ENCODE measurements at regions not wholly inside any gene's neighbourhood (a gene's known extent, or its start where the extent isn't known, plus 50 kb on each side); places are given as distances from the start of the nearest gene placed in this dataset.

- DNase-seq (ENCODE audit: low spot score), result no peak
- no TSS peak for BruUV-seq (replicated peaks)
- no peaks in the 10 kb centered on the region for H3K36me3 ChIP-seq (ENCODE audit: insufficient read depth, low read length, poor library complexity, severe bottlenecking)
- H3K4me1 ChIP-seq (ENCODE audit: insufficient read depth, low read length, poor library complexity, severe bottlenecking), result no peaks in the 10 kb centered on the region
- intact Hi-C loops (cut with micrococcal nuclease; ENCODE audit: unreplicated experiment), result no loop called here
- no peak overlapping the region for H3K27ac ChIP-seq (ENCODE audit: low read depth, low read length, poor library complexity, severe bottlenecking)
- H3K4me3 ChIP-seq (ENCODE audit: low read depth, low read length, poor library complexity, severe bottlenecking), result no peak overlapping the region
- H3K27me3 ChIP-seq (replicated peaks; ENCODE audit: insufficient read depth, low read depth, low read length, poor library complexity), result peaks cover 5% of the 10 kb centered on the region
- CTCF ChIA-PET, result no interaction called here
- POLR2A ChIA-PET (ENCODE audit: low non-redundant PET), result no interaction called here
- TF ChIP-seq, protein P1, sequence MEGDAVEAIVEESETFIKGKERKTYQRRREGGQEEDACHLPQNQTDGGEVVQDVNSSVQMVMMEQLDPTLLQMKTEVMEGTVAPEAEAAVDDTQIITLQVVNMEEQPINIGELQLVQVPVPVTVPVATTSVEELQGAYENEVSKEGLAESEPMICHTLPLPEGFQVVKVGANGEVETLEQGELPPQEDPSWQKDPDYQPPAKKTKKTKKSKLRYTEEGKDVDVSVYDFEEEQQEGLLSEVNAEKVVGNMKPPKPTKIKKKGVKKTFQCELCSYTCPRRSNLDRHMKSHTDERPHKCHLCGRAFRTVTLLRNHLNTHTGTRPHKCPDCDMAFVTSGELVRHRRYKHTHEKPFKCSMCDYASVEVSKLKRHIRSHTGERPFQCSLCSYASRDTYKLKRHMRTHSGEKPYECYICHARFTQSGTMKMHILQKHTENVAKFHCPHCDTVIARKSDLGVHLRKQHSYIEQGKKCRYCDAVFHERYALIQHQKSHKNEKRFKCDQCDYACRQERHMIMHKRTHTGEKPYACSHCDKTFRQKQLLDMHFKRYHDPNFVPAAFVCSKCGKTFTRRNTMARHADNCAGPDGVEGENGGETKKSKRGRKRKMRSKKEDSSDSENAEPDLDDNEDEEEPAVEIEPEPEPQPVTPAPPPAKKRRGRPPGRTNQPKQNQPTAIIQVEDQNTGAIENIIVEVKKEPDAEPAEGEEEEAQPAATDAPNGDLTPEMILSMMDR (conservative IDR thresholded peaks at IDR 0.05; ENCODE audit: low read depth, low read length), result no peak
- TF ChIP-seq EZH2 (IDR thresholded peaks at IDR 0.05; ENCODE audit: borderline replicate concordance, low read depth, low read length, poor library complexity, severe bottlenecking), result no peak
- H3K9me3 ChIP-seq (ENCODE audit: low read depth, low read length, poor library complexity, severe bottlenecking), result no peaks in the 10 kb centered on the region
Measured at GRCh38 chr6:90356012-90356421, 59.4 kb upstream of the BACH2 start.

GRCh38 chr6:90354961-90355360 lies 58.3 kb upstream of the BACH2 start:
- BruUV-seq (replicated peaks), result no TSS peak
- Histone ChIP-seq H3K36me3 (ENCODE audit: insufficient read depth, low read length, poor library complexity, severe bottlenecking) (no peaks in the 10 kb centered on the region), H3K9me3 (ENCODE audit: low read depth, low read length, poor library complexity, severe bottlenecking) (no peaks in the 10 kb centered on the region), H3K4me1 (ENCODE audit: insufficient read depth, low read length, poor library complexity, severe bottlenecking) (no peaks in the 10 kb centered on the region), H3K27ac (ENCODE audit: low read depth, low read length, poor library complexity, severe bottlenecking) (no peak overlapping the region), H3K4me3 (ENCODE audit: low read depth, low read length, poor library complexity, severe bottlenecking) (no peak overlapping the region), H3K27me3 (replicated peaks; ENCODE audit: insufficient read depth, low read depth, low read length, poor library complexity) (peaks cover 5% of the 10 kb centered on the region)
- ChIA-PET CTCF (no interaction called here), POLR2A (ENCODE audit: low non-redundant PET) (no interaction called here)
- no peak for DNase-seq (ENCODE audit: low spot score)
- intact Hi-C loops (cut with micrococcal nuclease; ENCODE audit: unreplicated experiment), result no loop called here
- no peak for TF ChIP-seq EZH2 (IDR thresholded peaks at IDR 0.05; ENCODE audit: borderline replicate concordance, low read depth, low read length, poor library complexity, severe bottlenecking)

DNA sequence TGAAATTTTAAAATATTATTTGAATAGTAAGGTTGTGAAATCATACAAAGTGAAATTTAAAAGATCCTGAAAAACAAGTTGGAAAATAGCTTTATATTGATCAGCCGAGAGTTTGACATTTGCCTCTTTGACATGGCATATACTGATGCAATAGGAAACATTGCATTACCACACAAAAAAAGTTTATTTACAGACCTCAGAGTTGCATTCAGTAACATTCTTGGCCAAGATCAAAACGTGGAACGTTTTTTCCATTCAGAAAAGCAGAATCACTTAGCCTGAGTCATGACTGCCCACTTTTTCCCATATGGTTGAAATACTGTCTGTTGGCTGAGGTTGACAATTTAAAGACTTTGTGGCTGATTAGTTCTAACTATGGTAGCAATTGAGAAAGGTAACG lies 55.1 kb upstream of the BACH2 start:
- TF ChIP-seq, protein P1 (conservative IDR thresholded peaks at IDR 0.05; ENCODE audit: low read depth, low read length), result no peak
- TF ChIP-seq EZH2 (IDR thresholded peaks at IDR 0.05; ENCODE audit: borderline replicate concordance, low read depth, low read length, poor library complexity, severe bottlenecking), result no peak
- ChIA-PET POLR2A (ENCODE audit: low non-redundant PET) (no interaction called here), CTCF (no interaction called here)
- BruUV-seq (replicated peaks), result no TSS peak
- Histone ChIP-seq H3K27ac (ENCODE audit: low read depth, low read length, poor library complexity, severe bottlenecking) (no peak overlapping the region), H3K4me1 (ENCODE audit: insufficient read depth, low read length, poor library complexity, severe bottlenecking) (no peaks in the 10 kb centered on the region), H3K36me3 (ENCODE audit: insufficient read depth, low read length, poor library complexity, severe bottlenecking) (no peaks in the 10 kb centered on the region), H3K27me3 (replicated peaks; ENCODE audit: insufficient read depth, low read depth, low read length, poor library complexity) (peaks cover 17% of the 10 kb centered on the region), H3K4me3 (ENCODE audit: low read depth, low read length, poor library complexity, severe bottlenecking) (no peak overlapping the region), H3K9me3 (ENCODE audit: low read depth, low read length, poor library complexity, severe bottlenecking) (no peaks in the 10 kb centered on the region)
- no peak for DNase-seq (ENCODE audit: low spot score)
- intact Hi-C loops (cut with micrococcal nuclease; ENCODE audit: unreplicated experiment), result no loop called here

DNA sequence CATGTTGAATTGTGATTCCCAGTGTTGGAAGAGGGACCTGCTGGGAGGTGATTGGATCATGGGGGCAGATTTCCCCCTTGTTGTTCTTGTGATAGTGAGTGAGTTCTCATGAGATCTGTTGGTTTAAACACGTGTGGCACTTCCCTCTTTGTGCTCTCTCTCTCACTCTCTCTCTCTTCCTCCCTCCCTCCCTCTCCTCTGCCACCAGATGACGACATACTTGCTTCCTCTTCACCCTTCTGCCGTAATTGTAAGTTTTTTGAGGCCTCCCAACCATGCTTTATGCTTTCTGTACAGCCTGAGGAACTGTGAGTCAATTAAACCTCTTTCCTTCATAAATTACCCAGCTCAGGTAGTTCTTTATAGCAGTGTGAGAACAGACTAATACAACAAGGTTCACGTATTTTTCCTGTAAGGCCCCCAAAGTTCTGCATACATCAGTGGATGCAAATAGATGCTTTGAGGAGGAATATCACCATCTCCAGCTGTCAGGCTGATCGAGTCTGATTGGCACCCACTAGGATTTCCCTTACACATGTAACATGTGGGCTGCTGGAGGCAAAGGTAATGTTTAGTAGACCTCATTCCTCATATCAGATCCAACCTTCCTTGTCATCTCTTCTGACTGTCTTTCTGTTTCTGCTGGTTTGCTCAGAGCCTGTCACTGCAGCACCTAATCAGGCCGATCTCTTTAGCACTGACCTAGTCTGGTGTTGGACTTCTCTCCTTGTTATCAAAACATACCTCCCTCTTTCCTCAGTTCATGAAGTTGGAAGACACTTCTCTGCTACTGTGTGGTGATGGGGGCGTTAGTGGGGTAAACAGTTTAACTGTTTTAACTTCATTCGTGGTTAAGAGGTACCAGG lies 54.3 kb upstream of the BACH2 start:
- no peak overlapping the region for H3K27ac ChIP-seq (ENCODE audit: low read depth, low read length, poor library complexity, severe bottlenecking)
- BruUV-seq (replicated peaks), result no TSS peak
- TF ChIP-seq EZH2 (IDR thresholded peaks at IDR 0.05; ENCODE audit: borderline replicate concordance, low read depth, low read length, poor library complexity, severe bottlenecking), result no peak
- TF ChIP-seq, protein P1 (conservative IDR thresholded peaks at IDR 0.05; ENCODE audit: low read depth, low read length), result no peak
- CTCF ChIA-PET, result no interaction called here
- H3K27me3 ChIP-seq (replicated peaks; ENCODE audit: insufficient read depth, low read depth, low read length, poor library complexity), result peaks cover 25% of the 10 kb centered on the region
- intact Hi-C loops (cut with micrococcal nuclease; ENCODE audit: unreplicated experiment), result no loop called here
- POLR2A ChIA-PET (ENCODE audit: low non-redundant PET), result no interaction called here
- H3K9me3 ChIP-seq (ENCODE audit: low read depth, low read length, poor library complexity, severe bottlenecking), result no peaks in the 10 kb centered on the region
- no peak overlapping the region for H3K4me3 ChIP-seq (ENCODE audit: low read depth, low read length, poor library complexity, severe bottlenecking)
- no peaks in the 10 kb centered on the region for H3K4me1 ChIP-seq (ENCODE audit: insufficient read depth, low read length, poor library complexity, severe bottlenecking)
- no peaks in the 10 kb centered on the region for H3K36me3 ChIP-seq (ENCODE audit: insufficient read depth, low read length, poor library complexity, severe bottlenecking)
- no peak for DNase-seq (ENCODE audit: low spot score)
